ENCODE measurements at regions not wholly inside any gene's neighbourhood (a gene's known extent, or its start where the extent isn't known, plus 50 kb on each side); places are given as distances from the start of the nearest gene placed in this dataset.

DNA sequence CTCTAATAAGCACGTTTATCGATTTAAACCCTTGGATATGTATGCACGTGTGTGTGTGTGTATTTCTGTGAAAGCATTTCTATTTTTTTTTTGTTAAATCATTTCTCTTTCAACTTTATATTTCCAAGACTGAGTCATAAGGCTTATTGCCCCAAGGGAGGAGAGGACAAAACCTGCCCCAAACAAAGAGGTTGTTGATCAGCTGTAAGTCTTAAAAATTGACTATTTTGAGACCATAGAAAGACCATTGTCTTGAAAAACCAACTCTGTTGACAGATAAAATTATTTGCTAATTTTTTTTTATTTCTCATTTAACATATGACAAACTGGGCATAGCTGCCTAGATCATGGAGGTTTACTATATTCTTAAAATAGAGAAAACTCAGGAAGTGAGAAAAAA is 222.4 kb downstream of the FMR1NB start:
- ChIA-PET POLR2A (no interaction called here), CTCF (no interaction called here)

DNA sequence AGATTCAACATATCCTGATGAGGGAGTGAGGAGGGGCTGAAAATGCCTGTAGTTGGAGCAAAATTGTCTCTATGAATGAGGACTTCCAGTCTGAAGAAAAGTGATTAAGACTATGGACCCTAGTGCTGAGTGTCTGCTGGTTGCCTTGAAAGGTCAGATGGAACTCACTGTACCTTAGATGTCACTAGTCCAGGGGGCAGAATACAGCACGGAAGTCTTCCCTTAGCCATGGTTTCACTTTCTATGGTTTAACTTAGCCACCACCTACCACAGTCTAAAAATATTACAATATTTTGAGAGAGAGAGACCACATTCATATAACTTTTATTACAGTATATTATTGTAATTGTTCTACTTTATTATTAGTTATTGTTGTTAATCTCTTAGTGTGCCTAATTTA is 223.1 kb downstream of the FMR1NB start:
- Histone ChIP-seq H3K27me3 (ENCODE audit: control insufficient read depth in 1 of 2, insufficient read depth in 2 of 2, low read length in 2 of 2) (no peaks in the 10 kb centered on the region), H3K9me3 (ENCODE audit: control insufficient read depth in 1 of 2, insufficient read depth in 1 of 2, low read length in 2 of 2) (no peaks in the 10 kb centered on the region), H3K27ac (ENCODE audit: low read depth in 1 of 2, low read length in 2 of 2) (no peak overlapping the region), H3K4me1 (ENCODE audit: insufficient read depth, low read length) (no peaks in the 10 kb centered on the region), H3K4me3 (ENCODE audit: low read length) (no peak overlapping the region), H3K36me3 (ENCODE audit: insufficient read depth, low read length) (no peaks in the 10 kb centered on the region)
- Mint-ChIP-seq H3K4me1 (ENCODE audit: low read depth) (no peaks in the 10 kb centered on the region), H3K4me3 (no peak overlapping the region), H3K27me3 (no peaks in the 10 kb centered on the region), H3K27ac (no peak overlapping the region), H3K9me3 (peaks cover 5% of the 10 kb centered on the region), H3K36me3 (ENCODE audit: low read depth) (no peaks in the 10 kb centered on the region)
- intact Hi-C loops (cut with DNase I, micrococcal nuclease), result no loop called here
- TF ChIP-seq, protein P1, sequence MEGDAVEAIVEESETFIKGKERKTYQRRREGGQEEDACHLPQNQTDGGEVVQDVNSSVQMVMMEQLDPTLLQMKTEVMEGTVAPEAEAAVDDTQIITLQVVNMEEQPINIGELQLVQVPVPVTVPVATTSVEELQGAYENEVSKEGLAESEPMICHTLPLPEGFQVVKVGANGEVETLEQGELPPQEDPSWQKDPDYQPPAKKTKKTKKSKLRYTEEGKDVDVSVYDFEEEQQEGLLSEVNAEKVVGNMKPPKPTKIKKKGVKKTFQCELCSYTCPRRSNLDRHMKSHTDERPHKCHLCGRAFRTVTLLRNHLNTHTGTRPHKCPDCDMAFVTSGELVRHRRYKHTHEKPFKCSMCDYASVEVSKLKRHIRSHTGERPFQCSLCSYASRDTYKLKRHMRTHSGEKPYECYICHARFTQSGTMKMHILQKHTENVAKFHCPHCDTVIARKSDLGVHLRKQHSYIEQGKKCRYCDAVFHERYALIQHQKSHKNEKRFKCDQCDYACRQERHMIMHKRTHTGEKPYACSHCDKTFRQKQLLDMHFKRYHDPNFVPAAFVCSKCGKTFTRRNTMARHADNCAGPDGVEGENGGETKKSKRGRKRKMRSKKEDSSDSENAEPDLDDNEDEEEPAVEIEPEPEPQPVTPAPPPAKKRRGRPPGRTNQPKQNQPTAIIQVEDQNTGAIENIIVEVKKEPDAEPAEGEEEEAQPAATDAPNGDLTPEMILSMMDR (IDR thresholded peaks at IDR 0.05), result no peak
- CTCF ChIA-PET, result no interaction called here
- ATAC-seq (ENCODE audit: poor library complexity) (no peak), DNase-seq (no peak)
- POLR2A ChIA-PET, result no interaction called here

More for the DNA sequence above, 222.4 kb downstream of the FMR1NB start:
- H3K36me3 Mint-ChIP-seq (ENCODE audit: low read depth), result no peaks in the 10 kb centered on the region
- no peak overlapping the region for H3K4me3 Mint-ChIP-seq
- H3K4me1 ChIP-seq (ENCODE audit: insufficient read depth, low read length), result no peaks in the 10 kb centered on the region
- no peak overlapping the region for H3K27ac ChIP-seq (ENCODE audit: low read depth in 1 of 2, low read length in 2 of 2)
- H3K27me3 Mint-ChIP-seq, result no peaks in the 10 kb centered on the region
- peaks cover 5% of the 10 kb centered on the region for H3K9me3 Mint-ChIP-seq
- TF ChIP-seq, protein P1 (IDR thresholded peaks at IDR 0.05), result no peak
- ATAC-seq (ENCODE audit: poor library complexity) (no peak), DNase-seq (no peak)
- no peaks in the 10 kb centered on the region for H3K27me3 ChIP-seq (ENCODE audit: control insufficient read depth in 1 of 2, insufficient read depth in 2 of 2, low read length in 2 of 2)
- no peaks in the 10 kb centered on the region for H3K4me1 Mint-ChIP-seq (ENCODE audit: low read depth)
- intact Hi-C loops (cut with DNase I, micrococcal nuclease), result no loop called here
- no peak overlapping the region for H3K27ac Mint-ChIP-seq
- H3K9me3 ChIP-seq (ENCODE audit: control insufficient read depth in 1 of 2, insufficient read depth in 1 of 2, low read length in 2 of 2), result no peaks in the 10 kb centered on the region
- no peak overlapping the region for H3K4me3 ChIP-seq (ENCODE audit: low read length)
- no peaks in the 10 kb centered on the region for H3K36me3 ChIP-seq (ENCODE audit: insufficient read depth, low read length)

DNA sequence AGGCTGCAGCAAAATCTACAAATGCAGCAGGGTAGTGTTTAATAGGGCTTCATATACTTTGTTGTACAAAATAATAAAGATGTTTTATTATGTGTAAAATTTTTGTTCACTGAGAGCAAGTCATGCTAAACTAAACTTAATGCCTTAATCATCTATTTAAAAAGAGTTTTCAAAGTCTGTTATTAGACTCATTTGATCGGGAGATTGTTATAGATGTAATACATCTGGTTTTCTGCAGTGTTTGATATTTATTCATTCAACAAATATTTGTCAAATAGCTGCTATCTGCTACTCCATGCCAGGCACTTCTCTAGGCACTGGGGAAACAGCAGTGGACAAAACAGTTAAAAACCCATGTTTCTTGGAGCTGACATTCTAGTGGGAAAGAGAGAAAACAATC is 233.6 kb downstream of the FMR1NB start:
- peaks cover 0 to 4% of the 10 kb centered on the region in 2 experiments for H3K9me3 ChIP-seq (ENCODE audit: control insufficient read depth in 1 of 2, insufficient read depth in 1 of 2, low read length in 2 of 2)
- POLR2A ChIA-PET, result no interaction called here
- H3K27ac Mint-ChIP-seq, result no peak overlapping the region

More for the DNA sequence above, 233.6 kb downstream of the FMR1NB start:
- CTCF ChIA-PET, result no interaction called here
- Histone ChIP-seq H3K27ac (ENCODE audit: low read depth in 1 of 2, low read length in 2 of 2) (no peak overlapping the region), H3K27me3 (ENCODE audit: control insufficient read depth in 1 of 2, insufficient read depth in 2 of 2, low read length in 2 of 2) (no peaks in the 10 kb centered on the region), H3K4me1 (ENCODE audit: insufficient read depth, low read length) (no peaks in the 10 kb centered on the region), H3K36me3 (ENCODE audit: insufficient read depth, low read length) (no peaks in the 10 kb centered on the region), H3K4me3 (ENCODE audit: low read length) (no peak overlapping the region)
- Mint-ChIP-seq H3K27me3 (no peaks in the 10 kb centered on the region), H3K4me3 (no peak overlapping the region), H3K9me3 (no peaks in the 10 kb centered on the region), H3K36me3 (ENCODE audit: low read depth) (no peaks in the 10 kb centered on the region), H3K4me1 (ENCODE audit: low read depth) (no peaks in the 10 kb centered on the region)
- TF ChIP-seq, protein P1 (IDR thresholded peaks at IDR 0.05), result no peak
- intact Hi-C loops (cut with DNase I, micrococcal nuclease), result no loop called here
- no peak for ATAC-seq (ENCODE audit: poor library complexity)
- no peak for DNase-seq
